SW480 (cell line): ENCODE measurements at regions not wholly inside any gene's neighbourhood (a gene's known extent, or its start where the extent isn't known, plus 50 kb on each side); places are given as distances from the start of the nearest gene placed in this dataset.
A peak's percentile ranks its signal among the peaks of the same experiment; 100 is the strongest.

Experiments used
- DNase-seq: peaks from one replicate; pipeline ENCODE4 v3.0.0-alpha.2; 2016; ENCODE audit warnings: low spot score

- no peak for DNase-seq
Observed at GRCh38 chr3:99366663-99367429, 271.5 kb upstream of the COL8A1 start.

GRCh38 chr3:99365979-99366378 is 272.4 kb upstream of the COL8A1 start:
- no peak for DNase-seq

GRCh38 chr3:99365396-99365795 is 273.0 kb upstream of the COL8A1 start:
- DNase-seq: no peak

- DNase-seq: no peak
Observed at GRCh38 chr3:99357131-99357530, 281.3 kb upstream of the COL8A1 start.

- no peak for DNase-seq
Observed at GRCh38 chr3:99356696-99357095, 281.7 kb upstream of the COL8A1 start.

GRCh38 chr3:99355465-99355864 is 282.9 kb upstream of the COL8A1 start:
- DNase-seq: no peak

GRCh38 chr3:99352811-99353210 is 285.6 kb upstream of the COL8A1 start:
- no peak for DNase-seq

- DNase-seq: no peak
Observed at GRCh38 chr3:99351122-99351521, 287.3 kb upstream of the COL8A1 start.

- no peak for DNase-seq
Observed at GRCh38 chr3:99348451-99348850, 289.9 kb upstream of the COL8A1 start.

- no peak for DNase-seq
Observed at GRCh38 chr3:99344216-99344615, 294.2 kb upstream of the COL8A1 start.

GRCh38 chr3:99342383-99342782 is 296.0 kb upstream of the COL8A1 start:
- no peak for DNase-seq

- no peak for DNase-seq
Observed at GRCh38 chr3:99339222-99339621, 299.2 kb upstream of the COL8A1 start.

GRCh38 chr3:99332718-99333117 is 305.7 kb upstream of the COL8A1 start:
- DNase-seq: peak; percentile 3

GRCh38 chr3:99332276-99332675 is 306.1 kb upstream of the COL8A1 start:
- no peak for DNase-seq

GRCh38 chr3:99330924-99331532 is 307.4 kb upstream of the COL8A1 start:
- DNase-seq: no peak

GRCh38 chr3:99330281-99330680 is 308.1 kb upstream of the COL8A1 start:
- DNase-seq: no peak

- no peak for DNase-seq
Observed at GRCh38 chr3:99325402-99325801, 313.0 kb upstream of the COL8A1 start.

- no peak for DNase-seq
Observed at GRCh38 chr3:99324636-99325203, 313.7 kb upstream of the COL8A1 start.

GRCh38 chr3:99323940-99324339 is 314.5 kb upstream of the COL8A1 start:
- DNase-seq: no peak

GRCh38 chr3:99322551-99322950 is 315.8 kb upstream of the COL8A1 start:
- no peak for DNase-seq

GRCh38 chr3:99321261-99321660 is 317.1 kb upstream of the COL8A1 start:
- no peak for DNase-seq

GRCh38 chr3:99319961-99320360 is 318.4 kb upstream of the COL8A1 start:
- DNase-seq: no peak

- no peak for DNase-seq
Observed at GRCh38 chr3:99319450-99319849, 318.9 kb upstream of the COL8A1 start.

- no peak for DNase-seq
Observed at GRCh38 chr3:99317201-99317600, 321.2 kb upstream of the COL8A1 start.
